ENCODE measurements at regions not wholly inside any gene's neighbourhood (a gene's known extent, or its start where the extent isn't known, plus 50 kb on each side); places are given as distances from the start of the nearest gene placed in this dataset.

DNA sequence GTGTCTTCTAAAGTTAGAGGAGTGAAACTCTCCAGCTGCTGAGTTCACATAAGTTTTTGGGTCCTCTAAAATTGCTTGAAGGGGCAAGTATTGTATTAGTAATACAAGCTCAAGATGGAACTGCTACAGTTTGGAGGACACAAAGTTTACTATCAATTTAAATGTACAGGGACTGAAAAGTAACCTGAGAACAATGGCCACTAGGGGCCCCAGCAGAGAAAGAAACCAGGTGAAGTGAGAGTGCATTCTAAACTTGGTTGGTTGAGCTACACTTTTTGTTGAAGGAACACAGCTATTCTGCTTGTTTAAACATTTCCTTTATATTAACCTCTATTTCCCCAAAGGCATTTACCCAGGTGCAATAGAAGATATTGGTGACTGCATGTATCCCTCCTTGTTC, 755.5 kb downstream of the GBE1 start:
- TF ChIP-seq, protein P1, sequence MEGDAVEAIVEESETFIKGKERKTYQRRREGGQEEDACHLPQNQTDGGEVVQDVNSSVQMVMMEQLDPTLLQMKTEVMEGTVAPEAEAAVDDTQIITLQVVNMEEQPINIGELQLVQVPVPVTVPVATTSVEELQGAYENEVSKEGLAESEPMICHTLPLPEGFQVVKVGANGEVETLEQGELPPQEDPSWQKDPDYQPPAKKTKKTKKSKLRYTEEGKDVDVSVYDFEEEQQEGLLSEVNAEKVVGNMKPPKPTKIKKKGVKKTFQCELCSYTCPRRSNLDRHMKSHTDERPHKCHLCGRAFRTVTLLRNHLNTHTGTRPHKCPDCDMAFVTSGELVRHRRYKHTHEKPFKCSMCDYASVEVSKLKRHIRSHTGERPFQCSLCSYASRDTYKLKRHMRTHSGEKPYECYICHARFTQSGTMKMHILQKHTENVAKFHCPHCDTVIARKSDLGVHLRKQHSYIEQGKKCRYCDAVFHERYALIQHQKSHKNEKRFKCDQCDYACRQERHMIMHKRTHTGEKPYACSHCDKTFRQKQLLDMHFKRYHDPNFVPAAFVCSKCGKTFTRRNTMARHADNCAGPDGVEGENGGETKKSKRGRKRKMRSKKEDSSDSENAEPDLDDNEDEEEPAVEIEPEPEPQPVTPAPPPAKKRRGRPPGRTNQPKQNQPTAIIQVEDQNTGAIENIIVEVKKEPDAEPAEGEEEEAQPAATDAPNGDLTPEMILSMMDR (conservative IDR thresholded peaks at IDR 0.05): peak; percentile 70
- H3K27ac ChIP-seq: no peak overlapping the region

DNA sequence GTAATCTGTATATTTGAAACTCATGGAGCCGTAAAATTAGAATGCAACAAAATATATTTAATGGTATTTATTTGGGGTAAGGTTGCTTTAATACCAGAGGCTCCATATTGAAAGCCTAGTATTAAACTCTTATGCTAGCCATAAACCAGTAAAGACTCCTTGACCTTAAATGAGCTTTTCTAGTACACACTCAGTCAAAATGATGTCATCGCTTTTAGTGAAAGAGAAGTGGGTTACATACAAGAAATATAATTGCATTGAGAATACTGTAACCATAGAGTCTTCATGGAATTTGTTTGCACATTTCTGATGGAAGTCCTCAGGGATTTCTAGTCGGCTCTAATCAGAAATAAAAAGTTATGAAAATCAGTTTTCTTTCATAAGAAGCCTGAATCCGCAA, 757.6 kb downstream of the GBE1 start:
- H3K27ac ChIP-seq: no peak overlapping the region
- TF ChIP-seq, protein P1 (conservative IDR thresholded peaks at IDR 0.05): no peak

DNA sequence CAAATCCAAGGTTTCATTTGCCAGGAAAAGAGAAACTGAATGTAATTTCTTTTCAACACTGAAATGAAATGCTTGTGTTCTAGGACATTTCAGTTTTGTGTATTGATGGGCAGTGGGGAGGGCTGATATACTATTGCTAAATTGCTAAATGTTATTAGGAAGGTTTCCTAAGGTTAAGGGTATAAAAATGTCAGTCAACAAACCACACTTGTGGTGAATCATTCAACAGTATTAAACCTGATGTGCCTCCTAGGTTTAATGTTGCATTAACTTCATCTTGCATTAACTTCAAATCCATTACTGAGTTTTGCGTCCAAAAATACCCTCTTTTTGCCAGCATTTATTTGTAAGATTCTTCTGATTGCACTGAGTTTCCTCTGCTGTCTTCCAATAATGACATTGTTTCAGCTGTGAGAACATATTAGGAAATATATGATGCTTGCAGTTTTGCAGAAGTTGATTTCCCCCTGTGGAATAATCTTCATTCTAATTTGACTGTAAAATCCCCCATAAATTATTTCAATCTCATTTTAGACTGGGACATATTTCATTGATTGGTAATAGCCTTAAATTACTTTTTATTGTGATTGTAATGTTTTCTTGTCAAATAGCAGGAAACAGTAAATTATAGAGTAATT, 758.3 kb downstream of the GBE1 start:
- H3K27ac ChIP-seq: no peak overlapping the region
- TF ChIP-seq, protein P1 (conservative IDR thresholded peaks at IDR 0.05): no peak

DNA sequence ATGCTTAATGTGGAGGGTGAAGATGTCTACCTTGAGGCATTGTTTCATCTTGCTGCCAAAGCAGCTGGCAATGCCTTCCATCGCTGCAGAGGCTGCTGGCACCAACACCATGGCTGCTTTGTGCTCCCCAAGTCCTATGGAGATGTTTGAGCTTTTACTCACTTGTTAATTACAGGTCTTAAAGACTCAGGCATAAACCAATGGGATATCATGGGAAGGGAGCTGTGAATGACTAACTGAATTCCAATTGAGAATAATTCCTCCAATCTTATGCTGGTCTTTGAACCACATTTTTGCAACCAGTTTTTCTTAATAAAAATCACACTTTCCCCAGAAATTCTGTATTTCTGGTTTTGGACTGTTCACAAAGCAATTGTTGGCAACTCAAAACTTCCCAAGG, 762.0 kb downstream of the GBE1 start:
- TF ChIP-seq, protein P1 (conservative IDR thresholded peaks at IDR 0.05): no peak

DNA sequence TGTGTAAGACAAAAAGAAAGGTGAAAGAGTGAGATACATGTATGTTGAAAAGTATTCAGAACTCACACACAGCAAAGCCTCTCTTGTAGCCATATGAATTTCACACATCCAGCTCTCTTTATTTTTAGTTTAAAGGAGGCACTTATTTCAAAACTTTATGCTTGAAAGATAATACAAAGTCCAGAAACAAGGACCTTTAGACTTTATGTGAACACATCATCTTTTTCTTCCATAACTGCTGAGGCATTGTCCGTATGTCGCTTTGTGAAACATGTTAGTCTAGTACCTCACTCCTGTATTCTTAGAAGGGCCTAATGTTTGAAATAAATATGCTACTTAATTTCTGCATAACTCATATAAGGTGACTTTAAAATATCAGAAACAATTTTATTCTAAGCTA, 763.4 kb downstream of the GBE1 start:
- no peak overlapping the region for H3K27ac ChIP-seq
- TF ChIP-seq, protein P1 (conservative IDR thresholded peaks at IDR 0.05): no peak

More for the DNA sequence above, 762.0 kb downstream of the GBE1 start:
- no peak overlapping the region for H3K27ac ChIP-seq

DNA sequence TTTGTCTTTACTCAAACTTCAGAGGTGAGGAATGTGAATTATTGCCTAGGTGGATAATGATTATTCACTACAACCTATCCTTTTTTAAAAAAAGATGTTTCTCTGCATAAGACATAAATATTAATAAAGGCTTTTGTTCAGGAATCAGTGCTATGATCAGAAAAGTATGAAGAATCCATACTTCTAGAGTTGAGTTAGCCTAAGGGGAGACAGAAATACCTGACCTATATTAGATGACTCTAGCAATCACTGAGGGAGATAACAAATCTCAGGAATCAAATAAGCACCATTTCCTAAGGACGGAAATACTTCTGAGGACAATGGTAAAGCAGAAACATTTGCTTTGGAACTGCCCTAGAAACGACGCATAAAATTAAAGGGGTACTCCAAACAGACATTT, 763.8 kb downstream of the GBE1 start:
- TF ChIP-seq, protein P1 (conservative IDR thresholded peaks at IDR 0.05): no peak
- H3K27ac ChIP-seq: no peak overlapping the region

DNA sequence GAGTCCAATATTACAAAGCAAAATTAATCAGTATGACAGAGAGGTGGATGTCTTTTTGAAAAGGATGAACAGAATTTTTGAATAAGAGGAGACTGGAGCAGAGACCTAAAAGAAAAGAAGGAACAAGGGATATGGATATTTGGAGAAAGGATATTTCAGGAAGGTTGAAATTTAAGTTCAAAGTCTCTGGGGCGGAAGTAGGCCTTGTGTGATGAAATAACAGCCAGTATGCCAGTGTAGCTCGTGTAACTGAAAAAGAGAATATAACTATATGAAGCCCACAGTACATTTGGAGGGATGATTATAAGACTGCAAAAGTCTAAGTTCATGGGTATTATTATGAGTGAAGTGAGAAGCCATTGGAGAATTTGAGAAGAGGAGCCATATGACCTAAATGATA, 766.7 kb downstream of the GBE1 start:
- TF ChIP-seq, protein P1 (conservative IDR thresholded peaks at IDR 0.05): no peak
- H3K27ac ChIP-seq: no peak overlapping the region
